GM13977 (cell line): ENCODE measurements at regions not wholly inside any gene's neighbourhood (a gene's known extent, or its start where the extent isn't known, plus 50 kb on each side); places are given as distances from the start of the nearest gene placed in this dataset.
A peak's percentile ranks its signal among the peaks of the same experiment; 100 is the strongest.
"Not testable (repeated sequence)": the region's sequence is repeated elsewhere in the genome, so short reads cannot be mapped to it uniquely, and the experiment has no call there.

ENCODE experiments used
- DNase-seq: peaks from one replicate; pipeline ENCODE4 v3.0.0; 2012; ENCODE audit warnings: low spot score
- CTCF ChIP-seq: IDR thresholded peaks from 2 replicates; pipeline ENCODE4 v1.5.1; 2012; ENCODE audit warnings: mild to moderate bottlenecking, control low read depth; ENCODE audit not compliant: insufficient read depth; ENCODE audit errors: extremely low read depth, missing control alignments
- in situ Hi-C: fragments of 300-500 bp; cut with MboI; formaldehyde crosslinking; loops from one replicate; pipeline ENCODE4 v1.12.0; 2022; ENCODE audit warnings: low sequenced_read_pairs, low pct_unique_long_range_greater_than_20kb, mixed read lengths, inconsistent platforms; ENCODE audit not compliant: unreplicated experiment

- peak; percentile 12 for DNase-seq
- in situ Hi-C loops, result no loop called here
- no peak for TF ChIP-seq CTCF
These were observed 807.8 kb downstream of the TRIB2 start for GRCh38 chr2:13524492-13524891.

DNA sequence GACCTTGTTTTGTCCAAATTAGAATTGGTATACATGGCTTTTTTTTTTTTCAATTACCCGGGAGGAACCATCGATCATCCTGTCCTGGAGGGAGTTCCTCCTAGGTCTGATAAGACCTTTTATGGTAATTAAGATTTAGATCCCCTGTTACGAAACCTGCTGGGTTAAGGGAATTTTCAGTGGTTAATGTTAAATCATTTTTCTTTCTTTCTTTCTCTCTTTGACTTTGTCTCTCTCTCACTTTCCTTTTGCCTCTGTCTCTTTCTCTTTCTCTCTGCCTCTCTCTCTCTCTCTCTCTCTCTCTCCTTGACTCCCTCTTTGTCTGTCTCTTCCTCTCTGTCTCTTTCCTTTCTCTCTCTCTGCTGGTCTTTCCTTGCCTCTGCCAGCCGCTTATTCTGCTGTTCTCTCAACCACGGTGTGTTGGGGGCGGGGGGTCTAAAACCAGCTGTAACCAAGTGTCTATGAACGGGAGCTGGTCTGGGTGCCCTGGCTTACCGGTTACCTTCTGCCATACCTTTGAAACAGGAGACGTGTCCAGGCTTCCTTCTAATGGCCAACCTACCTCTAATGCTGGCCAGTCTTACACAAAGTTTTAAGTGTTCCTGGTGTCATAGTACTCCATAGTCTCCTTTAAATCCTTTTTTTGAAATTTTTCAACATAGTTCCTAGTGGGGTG is 815.1 kb downstream of the TRIB2 start:
- in situ Hi-C loops, DNase-seq: not testable (repeated sequence)

GRCh38 chr2:13532781-13533523 is 816.2 kb downstream of the TRIB2 start:
- in situ Hi-C loops, DNase-seq: not testable (repeated sequence)

GRCh38 chr2:13533524-13533922 is 816.8 kb downstream of the TRIB2 start:
- in situ Hi-C loops, result no loop called here
- no peak for DNase-seq
- TF ChIP-seq CTCF, result no peak

- in situ Hi-C loops, result no loop called here
- no peak for DNase-seq
- no peak for TF ChIP-seq CTCF
These were observed 820.2 kb downstream of the TRIB2 start for GRCh38 chr2:13536941-13537340.

DNA sequence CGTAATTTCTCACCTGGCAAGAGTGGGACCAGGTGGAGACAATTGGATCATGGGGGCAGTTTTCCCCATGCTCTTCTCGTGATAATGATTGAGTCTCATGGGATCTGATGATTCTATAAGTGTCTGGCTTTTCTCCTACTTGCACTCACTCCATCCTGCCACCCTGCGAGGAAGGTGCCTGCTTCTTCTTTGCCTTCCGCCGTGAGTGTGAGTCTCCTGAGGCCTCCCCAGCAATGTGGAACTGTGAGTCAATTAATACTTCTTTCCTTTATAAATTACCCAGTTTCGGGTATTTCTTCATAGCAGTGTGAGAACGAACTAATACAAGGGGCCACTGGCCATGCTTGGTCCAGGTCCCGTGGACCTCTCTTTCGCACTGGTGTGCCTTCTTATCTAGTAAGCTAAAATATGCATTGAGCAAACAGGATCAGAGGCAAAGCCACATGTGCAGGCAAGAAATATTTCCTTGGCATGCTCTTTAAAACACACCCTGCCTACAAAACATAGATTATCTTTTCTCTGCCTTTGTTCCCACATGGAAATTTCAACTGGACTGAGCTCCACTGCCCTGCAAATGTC is 821.1 kb downstream of the TRIB2 start:
- DNase-seq, result no peak
- no peak for TF ChIP-seq CTCF
- in situ Hi-C loops, result no loop called here

DNA sequence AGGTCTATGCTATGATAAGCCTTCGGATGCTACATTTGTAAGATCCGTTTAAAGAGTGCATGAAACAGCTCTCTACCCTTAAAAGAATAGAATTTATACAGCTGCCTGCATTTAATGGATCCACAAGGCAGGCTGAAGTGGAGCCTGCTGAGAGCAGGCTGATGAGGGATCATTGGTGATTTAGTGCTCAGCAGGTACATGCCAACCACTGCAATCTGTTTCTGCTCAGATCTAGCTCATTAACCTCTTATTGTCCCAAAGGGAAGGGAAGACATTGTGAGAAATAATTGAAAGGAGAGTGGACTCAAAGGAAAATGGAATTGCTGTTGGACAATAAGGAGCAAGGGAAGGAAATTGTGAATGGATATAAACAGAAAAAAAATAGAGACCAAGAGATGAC is 822.6 kb downstream of the TRIB2 start:
- no peak for DNase-seq
- in situ Hi-C loops, result no loop called here
- no peak for TF ChIP-seq CTCF
